ENCODE measurements at regions not wholly inside any gene's neighbourhood (a gene's known extent, or its start where the extent isn't known, plus 50 kb on each side); places are given as distances from the start of the nearest gene placed in this dataset.

DNA sequence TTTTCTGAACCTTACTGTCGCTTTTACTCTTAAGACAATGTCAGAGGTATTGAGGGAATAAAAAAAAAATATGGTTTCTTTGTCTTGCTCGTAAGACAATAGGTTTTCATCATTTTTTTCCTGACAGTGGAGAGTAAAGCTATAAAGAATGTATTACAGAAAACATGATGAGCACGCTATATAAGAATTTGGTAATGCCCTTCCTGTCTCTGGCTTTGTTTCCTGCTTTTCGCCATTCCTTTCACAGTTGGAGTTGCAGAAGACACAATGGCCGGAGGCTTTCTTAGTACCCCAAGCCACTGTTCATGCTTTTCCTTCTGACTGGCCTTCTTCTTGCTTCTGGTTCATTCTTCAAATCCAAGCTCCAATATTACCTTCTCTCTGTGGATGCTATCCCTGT, 101.0 kb upstream of the DACH1 start:
- no peak for DNase-seq (ENCODE audit: low read depth)

DNA sequence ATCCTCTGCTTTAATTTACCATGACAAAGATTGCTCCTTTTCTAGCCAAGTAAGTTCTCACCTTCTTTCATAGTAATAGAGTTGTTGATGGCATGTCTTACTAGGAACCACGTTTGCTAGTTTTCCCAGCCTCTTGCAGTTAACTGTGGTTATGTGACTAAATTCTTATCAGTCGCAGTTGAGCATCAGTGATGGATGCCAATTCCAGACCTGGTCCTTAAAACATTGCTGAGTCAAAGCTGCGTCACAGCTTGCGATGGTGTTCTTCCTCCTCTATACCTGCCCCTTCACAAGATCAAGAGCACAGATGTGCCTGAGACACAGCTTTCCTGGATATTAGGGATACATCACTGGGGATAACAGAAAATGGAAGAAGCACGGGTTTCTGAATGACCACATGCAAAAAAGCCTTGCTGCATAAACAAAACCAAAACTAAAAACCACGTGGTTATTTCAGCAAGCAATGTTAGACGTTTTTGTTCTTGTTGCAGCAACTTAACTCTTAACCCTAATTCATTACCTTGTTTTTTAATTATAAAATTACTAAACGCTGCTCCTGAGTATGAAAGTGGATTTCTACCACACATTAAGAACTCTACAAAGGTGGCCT, 97.6 kb upstream of the DACH1 start:
- no peak for DNase-seq (ENCODE audit: low read depth)

GRCh38 chr13:71962735-71963134, 95.7 kb upstream of the DACH1 start:
- DNase-seq (ENCODE audit: low read depth), result no peak

GRCh38 chr13:71962126-71962525, 95.1 kb upstream of the DACH1 start:
- no peak for DNase-seq (ENCODE audit: low read depth)

- DNase-seq (ENCODE audit: low read depth), result no peak
Measured at GRCh38 chr13:71949441-71949840, 82.4 kb upstream of the DACH1 start.

DNA sequence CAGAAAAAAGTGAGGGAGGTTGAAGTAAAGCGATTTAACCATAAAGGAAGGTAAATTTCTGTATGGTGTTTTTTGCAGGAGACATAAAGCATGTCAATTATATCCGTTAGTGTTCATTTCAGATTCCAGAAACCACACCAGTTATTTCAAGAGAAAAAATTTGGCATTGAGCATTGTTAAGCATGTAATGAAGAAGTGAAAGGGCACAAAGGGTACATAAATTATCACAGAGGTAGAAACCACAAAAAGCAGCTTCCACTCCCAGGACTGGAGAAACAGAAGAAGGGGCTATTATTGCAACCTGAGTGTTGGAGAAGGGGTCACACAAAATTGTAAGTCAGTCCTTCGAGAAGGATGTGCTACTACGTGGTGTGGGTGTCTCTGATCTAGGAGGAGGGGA, 72.2 kb upstream of the DACH1 start:
- no peak for DNase-seq (ENCODE audit: low read depth)

DNA sequence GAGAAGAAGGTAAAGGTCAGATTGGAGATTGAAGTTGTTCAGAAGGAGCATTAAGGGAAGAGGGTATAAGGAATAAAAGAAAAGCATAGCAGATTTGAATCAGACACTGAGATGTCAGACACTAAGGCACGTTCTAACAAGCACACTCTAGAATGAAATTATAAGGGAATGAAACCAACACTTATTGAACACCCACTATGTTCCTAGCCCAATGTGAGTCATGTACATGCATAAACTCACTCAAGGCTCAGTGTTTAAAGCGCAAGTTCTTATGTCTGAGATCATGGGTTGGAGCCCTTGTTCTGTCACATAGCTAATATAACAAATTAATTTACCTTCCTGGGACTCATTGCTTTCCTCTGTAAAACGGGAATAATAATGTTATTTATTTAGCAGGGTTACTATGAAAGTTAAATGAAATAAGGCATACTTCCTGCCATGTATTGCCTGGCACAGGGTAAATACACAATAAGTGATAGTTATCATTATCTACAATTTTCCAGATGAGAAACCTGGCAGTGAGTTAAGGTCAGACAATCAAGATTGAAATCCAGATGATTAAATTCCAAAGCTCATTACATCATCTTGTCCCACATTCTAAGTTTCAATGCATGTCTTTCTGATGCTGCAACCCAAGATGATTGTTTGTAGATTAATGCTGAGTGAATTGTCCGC, 68.3 kb upstream of the DACH1 start:
- no peak for DNase-seq (ENCODE audit: low read depth)

GRCh38 chr13:71924931-71925330, 57.9 kb upstream of the DACH1 start:
- no peak for DNase-seq (ENCODE audit: low read depth)

- no peak for DNase-seq (ENCODE audit: low read depth)
Measured at GRCh38 chr13:71922194-71922593, 55.2 kb upstream of the DACH1 start.
